Astrocyte of the cerebellum (primary cell): ENCODE measurements at regions not wholly inside any gene's neighbourhood (a gene's known extent, or its start where the extent isn't known, plus 50 kb on each side); places are given as distances from the start of the nearest gene placed in this dataset.
A peak's percentile ranks its signal among the peaks of the same experiment; 100 is the strongest.

Experiments
- DNase-seq: peaks from one replicate; pipeline ENCODE4 v3.0.0-alpha.2; 2011; ENCODE audit warnings: low read depth
- H3K4me3 ChIP-seq: 2 replicates; pipeline ENCODE4 v1.5.1; 2011; ENCODE audit warnings: mild to moderate bottlenecking, low read depth, low read length, moderate library complexity
- in situ Hi-C: cut with HindIII; loops from 2 replicates; pipeline ENCODE4 v1.10.0; 2017; ENCODE audit warnings: low sequenced_read_pairs
- TF ChIP-seq, protein P1 (sequence below): IDR thresholded peaks from 2 replicates; pipeline ENCODE4 v1.5.1; 2012; ENCODE audit warnings: low read length, low read depth, moderate library complexity, mild to moderate bottlenecking; ENCODE audit errors: missing control alignments

- DNase-seq, result peak; percentile 80
- TF ChIP-seq, protein P1, sequence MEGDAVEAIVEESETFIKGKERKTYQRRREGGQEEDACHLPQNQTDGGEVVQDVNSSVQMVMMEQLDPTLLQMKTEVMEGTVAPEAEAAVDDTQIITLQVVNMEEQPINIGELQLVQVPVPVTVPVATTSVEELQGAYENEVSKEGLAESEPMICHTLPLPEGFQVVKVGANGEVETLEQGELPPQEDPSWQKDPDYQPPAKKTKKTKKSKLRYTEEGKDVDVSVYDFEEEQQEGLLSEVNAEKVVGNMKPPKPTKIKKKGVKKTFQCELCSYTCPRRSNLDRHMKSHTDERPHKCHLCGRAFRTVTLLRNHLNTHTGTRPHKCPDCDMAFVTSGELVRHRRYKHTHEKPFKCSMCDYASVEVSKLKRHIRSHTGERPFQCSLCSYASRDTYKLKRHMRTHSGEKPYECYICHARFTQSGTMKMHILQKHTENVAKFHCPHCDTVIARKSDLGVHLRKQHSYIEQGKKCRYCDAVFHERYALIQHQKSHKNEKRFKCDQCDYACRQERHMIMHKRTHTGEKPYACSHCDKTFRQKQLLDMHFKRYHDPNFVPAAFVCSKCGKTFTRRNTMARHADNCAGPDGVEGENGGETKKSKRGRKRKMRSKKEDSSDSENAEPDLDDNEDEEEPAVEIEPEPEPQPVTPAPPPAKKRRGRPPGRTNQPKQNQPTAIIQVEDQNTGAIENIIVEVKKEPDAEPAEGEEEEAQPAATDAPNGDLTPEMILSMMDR, result peak; percentile 16
- in situ Hi-C loops, result no loop called here
- no peak overlapping the region for H3K4me3 ChIP-seq
Observed at GRCh38 chr4:13968723-13969122, 341.2 kb upstream of the BOD1L1 start.

- TF ChIP-seq, protein P1, result no peak
- in situ Hi-C loops, result no loop called here
- DNase-seq, result no peak
- H3K4me3 ChIP-seq, result no peak overlapping the region
Observed at GRCh38 chr4:13970349-13970748, 342.8 kb upstream of the BOD1L1 start.

GRCh38 chr4:13977746-13978145 is 350.2 kb upstream of the BOD1L1 start:
- no peak for DNase-seq
- TF ChIP-seq, protein P1, result no peak
- no peak overlapping the region for H3K4me3 ChIP-seq
- in situ Hi-C loops, result no loop called here

DNA sequence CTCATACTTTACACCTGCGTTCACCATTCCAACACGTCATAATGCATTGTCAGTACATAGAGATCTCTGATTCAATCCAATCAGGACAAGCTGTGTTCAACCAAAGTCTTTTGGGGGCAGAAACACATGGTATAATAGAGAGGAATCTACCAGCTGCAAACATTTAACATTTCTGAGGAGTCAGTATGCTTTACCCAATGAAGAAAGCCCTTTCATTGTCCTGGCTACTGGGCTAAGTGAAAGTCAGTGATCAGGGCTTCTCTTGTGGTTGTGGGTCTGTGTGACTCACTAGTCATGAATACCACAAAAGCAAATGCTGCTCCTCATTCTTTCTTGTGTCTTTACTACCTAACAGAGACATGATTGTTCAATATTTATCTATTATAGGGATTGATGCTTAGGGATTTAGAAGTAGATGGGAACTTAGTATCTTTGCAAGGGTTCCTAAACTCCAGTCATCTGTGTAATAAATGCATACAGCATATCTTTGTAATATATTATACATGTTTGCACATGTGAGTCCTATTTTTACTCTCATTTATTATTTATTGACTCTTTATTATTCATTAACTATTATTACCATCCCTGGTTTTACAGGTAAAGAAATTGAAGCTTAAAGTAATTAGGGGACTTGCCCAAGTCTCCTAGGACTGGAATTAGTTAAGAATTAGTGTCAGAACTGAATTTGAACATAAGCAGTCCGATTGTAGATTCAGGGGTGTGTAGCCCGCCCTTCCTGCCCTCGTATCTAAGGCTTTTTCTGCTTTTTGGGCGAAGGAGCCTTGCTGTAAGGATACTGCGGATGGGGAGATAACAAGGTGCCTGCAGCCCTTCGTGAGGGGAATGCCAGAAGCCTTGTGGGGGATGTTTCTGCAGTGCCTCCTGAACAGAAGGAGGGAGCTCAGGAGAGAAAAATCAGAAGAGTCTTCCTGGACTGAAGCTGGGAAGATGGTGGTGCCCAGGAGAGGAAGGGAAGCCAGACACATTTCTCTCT is 353.1 kb upstream of the BOD1L1 start:
- no peak overlapping the region for H3K4me3 ChIP-seq
- DNase-seq, result peak; percentile 94
- in situ Hi-C loops, result loop anchor here (5.0 to 10.0 kb wide), 2 partner anchors 58 to 64 kb away; no protein-coding TSS in a partner anchor
- TF ChIP-seq, protein P1, result no peak

DNA sequence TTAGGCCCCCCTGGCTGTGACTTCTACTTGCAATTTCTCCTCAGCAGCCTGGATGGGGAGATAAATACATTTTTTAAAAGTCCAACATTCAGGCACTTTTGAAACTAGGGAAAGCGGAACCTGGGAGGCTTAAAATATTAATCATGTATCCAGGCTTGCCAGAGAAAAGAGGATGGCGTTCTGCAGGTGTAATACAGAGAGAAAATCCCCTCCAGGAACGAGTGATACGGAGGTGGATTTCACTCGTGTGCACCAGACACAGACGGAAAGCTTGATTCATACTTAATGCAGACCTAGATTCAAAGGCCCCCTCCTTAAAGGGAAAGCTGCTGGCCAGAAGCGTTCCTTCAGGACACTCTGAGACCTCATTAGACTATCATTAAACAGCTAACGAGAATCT is 354.0 kb upstream of the BOD1L1 start:
- in situ Hi-C loops, result loop anchor here (5.0 to 10.0 kb wide), 2 partner anchors 59 to 63 kb away; no protein-coding TSS in a partner anchor
- no peak overlapping the region for H3K4me3 ChIP-seq
- TF ChIP-seq, protein P1, result no peak
- no peak for DNase-seq

- TF ChIP-seq, protein P1, result no peak
- no peak for DNase-seq
- in situ Hi-C loops, result loop anchor here (5.0 to 10.0 kb wide), 2 partner anchors 60 to 63 kb away; no protein-coding TSS in a partner anchor
- no peak overlapping the region for H3K4me3 ChIP-seq
Observed at GRCh38 chr4:13982010-13982409, 354.5 kb upstream of the BOD1L1 start.
